Stimulated activated CD8-positive, alpha-beta memory T cell treated with anti-CD3 and anti-CD28 coated beads, Interleukin-4, amount 100 ng/mL, for 48 hours (primary cell): ENCODE measurements at regions not wholly inside any gene's neighbourhood (a gene's known extent, or its start where the extent isn't known, plus 50 kb on each side); places are given as distances from the start of the nearest gene placed in this dataset.

Experiments
- DNase-seq: peaks from one replicate; pipeline ENCODE4 v3.0.0-alpha.2; 2020

GRCh38 chr15:46672041-46672440 is 1037.2 kb downstream of the SQOR start:
- no peak for DNase-seq

DNA sequence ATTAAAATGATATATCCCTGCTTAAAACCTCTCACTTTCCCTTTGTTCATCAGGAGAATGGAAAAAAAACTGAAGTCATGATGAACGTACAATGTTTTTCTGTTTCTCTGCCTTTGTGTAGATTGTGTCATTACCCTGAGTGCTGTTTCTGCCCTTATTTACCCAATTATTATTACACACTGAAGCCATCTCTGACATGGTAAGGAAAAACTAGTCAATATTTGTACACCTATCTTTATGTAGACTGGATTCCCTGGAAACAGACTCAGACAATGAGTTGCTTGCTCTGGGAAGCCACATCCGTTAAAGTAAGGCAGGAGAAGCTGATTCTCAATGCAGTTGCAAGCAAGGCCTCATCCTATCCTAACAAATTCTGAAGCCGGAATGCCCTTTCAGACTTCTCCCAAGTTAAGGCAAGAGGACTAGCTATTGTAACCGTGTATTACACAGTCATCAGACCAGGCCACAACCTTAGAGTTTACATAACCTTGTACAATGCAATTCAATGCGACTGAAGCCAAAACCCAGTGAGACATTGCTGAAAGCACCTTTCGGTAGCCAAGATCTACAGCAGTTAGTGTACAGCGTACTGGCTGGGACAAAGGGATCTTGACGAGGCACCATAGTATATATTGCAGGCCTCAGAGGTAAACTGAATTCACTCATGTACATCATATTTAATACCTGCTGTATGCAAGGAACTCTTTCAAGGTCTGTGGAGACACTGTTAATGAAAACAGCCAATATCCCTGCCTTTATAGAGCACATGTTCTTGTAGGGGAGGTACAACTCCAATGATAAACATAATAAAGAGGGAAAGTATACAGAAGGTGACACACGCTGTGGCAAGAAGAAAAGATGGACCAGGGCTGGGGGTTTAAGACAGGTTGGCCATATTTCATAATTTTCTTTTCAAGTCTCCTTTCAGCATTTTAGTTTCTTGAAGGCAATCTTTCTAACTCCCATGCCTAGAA is 1040.8 kb upstream of the SEMA6D start:
- no peak for DNase-seq

DNA sequence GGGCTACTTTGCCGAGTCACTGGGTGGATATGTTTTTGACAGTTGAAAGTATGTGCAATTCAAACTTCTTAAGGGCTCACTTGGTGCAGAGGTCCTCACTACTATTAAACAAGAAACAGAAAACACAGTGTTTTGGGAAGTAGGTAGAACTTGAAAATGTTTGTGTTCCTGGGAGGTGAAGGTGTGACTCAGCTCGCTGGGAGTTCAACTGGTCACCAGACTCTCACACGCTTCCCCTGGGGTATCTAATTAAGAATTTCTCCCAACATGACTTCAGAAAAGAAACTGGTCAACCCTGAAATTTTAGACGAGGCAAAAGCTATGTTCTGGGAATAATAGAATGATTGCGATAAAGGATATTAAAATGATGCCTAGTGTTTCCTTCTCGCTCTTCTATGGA is 1039.8 kb upstream of the SEMA6D start:
- DNase-seq: no peak

DNA sequence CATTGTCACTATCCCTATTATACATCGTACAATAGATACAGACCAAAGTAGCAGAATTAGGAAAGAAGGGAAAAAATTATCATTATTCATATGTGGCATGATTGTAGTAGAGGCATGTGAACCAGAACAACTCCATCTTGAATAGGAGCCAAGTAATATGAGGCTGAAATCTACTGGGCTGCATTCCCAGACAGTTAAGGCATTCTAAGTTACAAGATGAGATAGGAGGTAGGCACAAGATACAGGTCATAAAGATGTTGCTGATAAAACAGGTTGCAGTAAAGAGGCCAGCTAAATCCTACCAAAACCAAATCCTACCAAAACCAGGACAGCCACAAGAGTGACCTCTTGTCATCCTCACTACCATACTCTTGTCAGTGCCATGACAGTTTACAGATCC is 1035.4 kb upstream of the SEMA6D start:
- DNase-seq: no peak

DNA sequence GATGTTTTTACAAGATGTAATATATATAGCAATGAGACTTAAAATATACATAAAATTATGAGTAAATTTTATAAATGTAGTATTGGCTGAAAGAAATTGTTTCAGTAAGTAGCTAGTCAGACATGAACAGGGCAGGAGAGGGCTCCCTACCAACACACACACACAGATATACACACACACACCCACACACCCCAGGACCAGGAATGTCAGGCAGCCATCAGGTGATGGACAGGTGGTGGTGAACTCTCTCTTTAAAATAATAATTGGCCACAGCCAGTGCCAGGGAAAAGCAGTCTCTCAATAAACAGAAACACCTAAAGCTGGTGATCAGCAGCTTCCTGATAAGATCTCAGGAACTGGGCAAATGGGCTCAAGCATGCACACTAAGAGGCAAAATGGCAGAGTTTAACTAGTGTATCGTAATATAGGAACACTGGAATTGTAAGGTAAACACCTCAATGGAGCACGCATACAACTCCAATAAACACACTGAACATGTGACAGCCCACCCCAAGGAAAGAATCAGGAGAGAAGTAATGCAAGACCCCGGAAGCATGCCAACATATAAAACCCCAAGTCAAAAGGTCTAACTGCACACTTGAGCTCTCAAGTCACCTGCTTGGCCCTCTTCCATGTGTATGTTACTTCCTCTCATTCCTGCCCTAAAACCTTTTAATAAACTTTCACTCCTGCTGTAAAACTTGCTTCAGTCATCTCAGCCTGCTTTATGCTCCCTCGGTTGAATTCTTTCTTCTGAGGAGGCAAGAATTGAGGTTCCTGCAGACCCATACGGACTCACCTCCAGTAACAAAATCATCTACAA is 1034.1 kb upstream of the SEMA6D start:
- DNase-seq: no peak

DNA sequence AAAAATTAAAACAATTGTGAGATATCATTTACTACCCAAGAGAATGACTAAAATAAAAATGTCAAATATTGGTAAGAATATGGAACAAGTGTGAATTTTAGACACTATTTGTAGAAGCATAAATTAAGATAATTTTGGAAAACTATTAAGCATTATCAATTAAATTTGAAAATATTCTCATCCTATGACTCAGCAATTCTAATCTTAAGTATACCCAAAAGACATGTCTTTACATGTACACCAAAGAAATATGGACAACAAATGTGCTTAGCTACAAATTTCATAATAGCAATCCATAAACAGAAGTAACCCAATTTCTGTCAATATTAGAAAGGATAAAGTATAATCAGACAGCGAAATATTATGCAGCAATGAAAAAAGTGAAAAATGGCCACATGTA is 1032.2 kb upstream of the SEMA6D start:
- no peak for DNase-seq

DNA sequence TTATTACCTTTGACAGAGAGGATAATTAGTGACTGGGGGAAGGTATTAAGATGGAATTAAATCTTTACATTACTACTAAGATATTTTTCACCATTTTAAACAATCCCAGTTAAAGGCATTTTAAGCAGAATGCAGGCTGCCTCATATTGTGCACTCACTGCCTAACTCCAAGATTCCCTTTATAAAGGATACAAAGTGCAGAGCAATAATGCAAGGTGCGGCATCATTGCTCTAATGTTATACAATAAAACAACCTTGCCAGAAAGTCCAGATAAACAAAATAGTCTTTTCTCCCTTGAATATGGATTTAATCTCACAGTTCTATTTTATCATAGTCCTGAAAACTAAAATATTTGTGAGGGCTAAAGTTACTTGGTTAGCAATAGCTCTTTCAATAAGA is 1031.6 kb upstream of the SEMA6D start:
- DNase-seq: no peak

DNA sequence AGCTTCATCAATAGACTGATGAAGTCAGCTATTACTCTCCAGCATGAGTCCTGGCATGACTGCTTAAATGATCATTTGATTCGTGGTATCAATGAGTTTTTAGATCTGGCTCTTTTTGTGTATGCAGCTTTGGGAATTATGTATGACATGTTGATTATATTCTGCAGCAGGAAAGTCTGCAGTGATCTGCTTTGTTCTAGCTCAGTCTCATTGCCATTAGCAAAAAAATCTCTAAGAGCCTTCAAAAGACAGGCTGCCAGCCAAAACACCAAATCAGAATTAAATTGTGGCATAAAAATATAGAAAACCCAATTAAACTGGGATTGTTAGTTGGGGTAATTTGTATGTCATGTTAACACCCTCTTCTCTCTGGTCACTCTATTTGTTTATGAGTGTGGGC is 1021.0 kb upstream of the SEMA6D start:
- DNase-seq: no peak

DNA sequence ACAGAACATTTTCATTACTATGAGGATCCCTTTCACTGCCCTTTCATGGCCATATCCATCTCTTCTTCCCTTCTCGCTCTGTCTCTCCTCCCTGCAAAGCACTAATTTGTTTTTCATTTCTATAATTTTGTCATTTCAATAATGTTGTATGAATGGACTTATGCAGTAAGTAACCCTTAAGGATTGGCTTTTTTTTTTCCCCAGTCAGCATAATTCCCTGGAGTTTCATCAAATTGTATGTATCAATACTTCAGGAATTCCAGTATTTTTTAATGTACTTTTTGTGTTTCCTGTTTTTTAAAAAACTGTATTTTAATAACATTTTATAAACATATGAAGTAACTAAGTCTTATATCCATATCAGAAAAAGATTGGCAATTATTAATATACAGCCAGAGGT is 1016.0 kb upstream of the SEMA6D start:
- DNase-seq: no peak

DNA sequence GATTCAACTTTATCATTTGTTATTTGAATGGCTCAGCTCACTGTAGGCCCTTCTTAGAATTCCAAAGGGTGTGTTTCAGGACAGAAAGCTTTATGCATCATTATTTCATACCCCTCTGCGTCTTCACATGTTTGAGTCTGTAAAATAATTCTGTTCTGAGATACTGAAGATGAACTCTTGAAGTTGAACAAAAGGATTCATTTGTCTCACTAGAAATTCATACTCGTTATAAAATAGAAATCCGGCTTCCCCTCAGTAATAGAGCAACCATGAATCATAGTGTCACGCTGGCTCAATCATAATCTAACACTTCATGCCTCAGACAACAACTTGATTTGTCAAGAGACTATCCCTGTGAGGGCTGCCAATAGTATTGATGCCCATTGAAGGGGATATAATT is 1015.4 kb upstream of the SEMA6D start:
- DNase-seq: no peak

- DNase-seq: no peak
These were observed 1014.1 kb upstream of the SEMA6D start for GRCh38 chr15:46703020-46703861.

GRCh38 chr15:46703871-46704637 is 1013.3 kb upstream of the SEMA6D start:
- DNase-seq: no peak

DNA sequence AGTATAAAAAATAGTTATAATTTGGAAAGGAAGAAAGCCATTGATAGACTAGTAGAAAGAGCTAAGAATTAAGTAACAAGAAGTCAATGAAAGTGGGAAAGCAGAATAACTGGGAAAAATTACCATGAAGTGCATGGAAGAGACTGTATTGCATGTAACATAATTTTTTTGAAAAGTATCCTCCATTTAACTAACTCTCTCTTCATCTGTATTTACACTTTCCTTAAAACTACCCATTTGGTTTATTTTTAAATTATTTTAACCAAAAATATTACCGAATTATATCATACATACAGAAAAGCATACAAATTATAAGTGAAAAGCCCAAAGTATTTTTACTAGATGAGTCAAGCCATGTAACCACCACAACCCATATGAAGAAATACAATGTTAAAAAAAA is 1009.9 kb upstream of the SEMA6D start:
- DNase-seq: no peak

DNA sequence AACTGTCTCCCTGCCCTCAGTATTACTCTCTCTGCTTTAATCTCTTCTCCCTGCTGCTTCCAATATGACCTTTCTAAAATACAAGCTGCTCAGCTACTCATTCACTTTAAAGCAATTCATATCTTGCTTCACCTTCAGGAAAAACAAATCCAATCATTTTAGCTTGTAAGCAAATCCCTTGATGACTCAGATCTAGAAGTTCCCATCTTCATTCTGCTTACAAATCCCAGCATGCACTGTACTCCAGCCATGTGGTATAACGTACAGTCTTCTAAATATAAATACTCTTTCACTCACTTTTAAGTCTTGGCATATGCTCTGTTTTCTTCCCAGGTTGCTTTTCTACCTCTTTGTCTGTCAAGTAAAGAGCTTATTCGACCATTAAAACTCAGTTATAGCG is 1009.1 kb upstream of the SEMA6D start:
- no peak for DNase-seq

DNA sequence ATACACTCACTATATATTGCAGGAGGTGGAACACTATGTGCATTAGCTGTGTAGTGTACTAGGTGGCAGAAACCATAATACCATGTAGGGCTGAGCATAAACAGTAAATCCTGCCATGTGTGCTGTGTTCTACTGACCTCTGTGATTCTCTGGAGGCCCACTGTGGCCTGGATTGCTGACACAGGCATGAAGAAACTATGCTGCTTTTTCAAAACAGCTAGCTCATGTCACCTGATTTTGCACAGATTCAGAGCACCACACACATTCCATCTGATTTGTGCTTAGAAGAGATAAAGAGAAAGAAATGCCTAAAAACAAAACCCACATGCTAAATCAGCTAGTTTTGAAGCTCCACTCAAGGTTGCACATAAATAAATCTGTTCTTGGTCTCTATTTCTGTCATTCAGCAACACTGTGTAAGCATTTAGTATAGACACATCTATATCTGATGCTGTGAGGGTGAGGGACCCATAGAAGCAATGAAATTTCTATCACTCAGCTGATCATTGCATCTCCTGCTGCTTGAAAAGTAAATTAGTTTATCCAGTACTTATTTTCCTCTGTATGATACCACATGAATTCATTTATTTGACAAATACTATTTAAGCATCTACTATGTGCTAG is 1007.7 kb upstream of the SEMA6D start:
- no peak for DNase-seq

- DNase-seq: no peak
These were observed 1006.8 kb upstream of the SEMA6D start for GRCh38 chr15:46710401-46710960.

- no peak for DNase-seq
These were observed 1004.3 kb upstream of the SEMA6D start for GRCh38 chr15:46713045-46713444.

GRCh38 chr15:46714950-46715349 is 1002.4 kb upstream of the SEMA6D start:
- DNase-seq: no peak

GRCh38 chr15:46723308-46723707 is 994.0 kb upstream of the SEMA6D start:
- DNase-seq: no peak

- no peak for DNase-seq
These were observed 985.2 kb upstream of the SEMA6D start for GRCh38 chr15:46732060-46732459.

- DNase-seq: no peak
These were observed 982.2 kb upstream of the SEMA6D start for GRCh38 chr15:46735115-46735514.
